LNCaP clone FGC (cell line): ENCODE measurements at regions not wholly inside any gene's neighbourhood (a gene's known extent, or its start where the extent isn't known, plus 50 kb on each side); places are given as distances from the start of the nearest gene placed in this dataset.
"Not testable (repeated sequence)": the region's sequence is repeated elsewhere in the genome, so short reads cannot be mapped to it uniquely, and the experiment has no call there.

ENCODE experiments used
- DNase-seq: peaks from one replicate; pipeline ENCODE4 v3.0.0-alpha.2; 2011; ENCODE audit warnings: low read depth
- H3K4me3 ChIP-seq: 2 replicates; pipeline ENCODE4 v1.5.1; 2011; ENCODE audit warnings: mild to moderate bottlenecking, low read depth, low read length, control low read depth
- TF ChIP-seq, protein P1 (sequence below): IDR thresholded peaks from 2 replicates; pipeline ENCODE4 v1.5.1; 2012; ENCODE audit warnings: mild to moderate bottlenecking; ENCODE audit not compliant: control insufficient read depth, insufficient read depth; ENCODE audit errors: extremely low read depth

DNA sequence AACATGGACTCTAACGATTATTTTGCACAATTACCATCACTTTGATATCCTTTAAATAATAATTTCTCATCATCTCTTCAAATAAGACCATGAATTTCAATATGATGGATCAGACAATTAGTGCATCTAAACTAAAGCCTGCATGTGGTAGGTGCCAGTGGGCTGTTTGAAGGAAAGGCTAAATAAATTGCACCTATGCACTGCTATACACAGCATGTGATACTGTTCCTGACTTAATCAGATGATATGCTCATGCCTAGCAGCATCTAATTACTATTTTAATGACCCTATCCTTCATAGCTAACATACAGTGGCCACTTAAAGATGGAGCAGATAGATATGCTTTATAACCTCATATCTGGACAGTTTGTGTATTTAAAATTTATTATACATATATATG is 731.6 kb upstream of the MANEA start:
- TF ChIP-seq, protein P1, sequence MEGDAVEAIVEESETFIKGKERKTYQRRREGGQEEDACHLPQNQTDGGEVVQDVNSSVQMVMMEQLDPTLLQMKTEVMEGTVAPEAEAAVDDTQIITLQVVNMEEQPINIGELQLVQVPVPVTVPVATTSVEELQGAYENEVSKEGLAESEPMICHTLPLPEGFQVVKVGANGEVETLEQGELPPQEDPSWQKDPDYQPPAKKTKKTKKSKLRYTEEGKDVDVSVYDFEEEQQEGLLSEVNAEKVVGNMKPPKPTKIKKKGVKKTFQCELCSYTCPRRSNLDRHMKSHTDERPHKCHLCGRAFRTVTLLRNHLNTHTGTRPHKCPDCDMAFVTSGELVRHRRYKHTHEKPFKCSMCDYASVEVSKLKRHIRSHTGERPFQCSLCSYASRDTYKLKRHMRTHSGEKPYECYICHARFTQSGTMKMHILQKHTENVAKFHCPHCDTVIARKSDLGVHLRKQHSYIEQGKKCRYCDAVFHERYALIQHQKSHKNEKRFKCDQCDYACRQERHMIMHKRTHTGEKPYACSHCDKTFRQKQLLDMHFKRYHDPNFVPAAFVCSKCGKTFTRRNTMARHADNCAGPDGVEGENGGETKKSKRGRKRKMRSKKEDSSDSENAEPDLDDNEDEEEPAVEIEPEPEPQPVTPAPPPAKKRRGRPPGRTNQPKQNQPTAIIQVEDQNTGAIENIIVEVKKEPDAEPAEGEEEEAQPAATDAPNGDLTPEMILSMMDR: no peak
- no peak for DNase-seq
- H3K4me3 ChIP-seq: no peak overlapping the region

DNA sequence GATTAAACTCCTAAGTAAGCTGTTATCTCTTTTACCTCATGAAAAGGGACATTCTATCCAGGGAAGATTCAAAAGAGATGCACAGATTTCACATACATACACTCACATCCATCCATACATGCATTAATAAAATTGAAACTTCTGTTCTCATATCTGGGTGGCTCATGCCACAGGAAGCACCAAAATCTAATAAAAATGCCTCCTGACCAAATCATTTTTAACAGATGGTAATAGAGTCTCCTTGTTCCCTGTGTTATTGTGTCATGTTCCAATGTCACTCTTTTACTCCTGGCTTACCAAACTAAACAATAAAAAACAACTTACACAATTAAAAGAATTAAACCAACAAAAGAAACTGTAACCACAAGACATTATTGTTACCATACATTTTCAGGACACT is 742.1 kb upstream of the MANEA start:
- DNase-seq: no peak
- H3K4me3 ChIP-seq: no peak overlapping the region
- TF ChIP-seq, protein P1: no peak

DNA sequence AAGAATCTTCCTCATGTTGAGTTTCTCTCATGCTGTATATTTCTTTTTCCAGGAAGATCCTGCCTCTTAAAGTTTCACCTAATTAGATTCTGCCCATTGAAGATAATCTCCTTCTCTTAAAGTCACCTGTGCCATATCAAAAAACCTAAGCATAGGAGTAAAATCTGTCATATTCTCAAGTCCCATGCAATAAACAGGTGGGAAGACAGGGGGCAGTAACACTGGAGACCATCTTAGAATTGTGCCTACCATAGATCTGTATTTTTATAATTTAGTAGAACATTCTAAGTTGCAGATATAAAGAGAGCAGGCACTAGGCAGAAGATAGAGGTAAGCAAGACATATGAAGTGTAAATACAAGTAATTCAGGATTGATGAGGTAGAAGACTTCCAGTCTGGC is 763.5 kb upstream of the MANEA start:
- TF ChIP-seq, protein P1: no peak
- no peak overlapping the region for H3K4me3 ChIP-seq
- no peak for DNase-seq

DNA sequence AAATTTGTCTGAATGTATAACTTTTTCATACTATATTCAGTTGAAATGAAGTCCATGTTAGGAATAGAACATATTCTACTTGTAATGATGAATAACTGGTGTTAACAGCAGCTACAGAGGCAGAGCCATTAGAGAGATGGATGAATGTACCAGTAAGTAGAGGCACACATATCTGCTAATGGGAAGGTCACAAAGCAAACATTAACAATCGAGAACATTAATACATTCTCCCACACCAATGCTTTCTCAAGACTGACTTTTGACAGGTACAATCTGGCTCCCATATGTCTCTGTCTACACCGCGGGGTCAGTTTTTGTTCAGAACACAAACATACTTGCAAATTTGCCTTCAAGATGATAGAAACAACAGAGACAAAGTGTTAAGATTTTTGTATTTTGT is 776.0 kb upstream of the MANEA start:
- no peak overlapping the region for H3K4me3 ChIP-seq
- no peak for DNase-seq
- TF ChIP-seq, protein P1: no peak

DNA sequence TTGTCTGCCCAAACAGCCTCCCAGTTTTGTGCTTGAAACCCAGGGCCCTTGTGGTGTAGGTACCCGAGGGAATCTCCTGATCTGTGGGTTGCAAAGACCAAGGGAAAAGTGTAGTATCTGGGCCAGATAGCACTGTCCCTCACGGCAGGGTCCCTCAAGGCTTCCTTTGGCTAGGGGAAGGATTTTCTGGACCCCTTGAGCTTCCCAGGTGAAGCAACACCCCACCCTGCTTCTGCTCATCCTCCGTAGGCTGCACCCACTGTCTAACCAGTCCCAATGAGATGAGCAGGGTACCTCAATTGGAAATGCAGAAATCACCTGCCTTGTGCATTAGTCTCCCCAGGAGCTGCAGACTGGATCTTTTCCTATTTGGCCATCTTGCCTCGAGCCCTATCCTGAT is 791.8 kb upstream of the MANEA start:
- TF ChIP-seq, protein P1: no peak
- no peak overlapping the region for H3K4me3 ChIP-seq
- DNase-seq: no peak

DNA sequence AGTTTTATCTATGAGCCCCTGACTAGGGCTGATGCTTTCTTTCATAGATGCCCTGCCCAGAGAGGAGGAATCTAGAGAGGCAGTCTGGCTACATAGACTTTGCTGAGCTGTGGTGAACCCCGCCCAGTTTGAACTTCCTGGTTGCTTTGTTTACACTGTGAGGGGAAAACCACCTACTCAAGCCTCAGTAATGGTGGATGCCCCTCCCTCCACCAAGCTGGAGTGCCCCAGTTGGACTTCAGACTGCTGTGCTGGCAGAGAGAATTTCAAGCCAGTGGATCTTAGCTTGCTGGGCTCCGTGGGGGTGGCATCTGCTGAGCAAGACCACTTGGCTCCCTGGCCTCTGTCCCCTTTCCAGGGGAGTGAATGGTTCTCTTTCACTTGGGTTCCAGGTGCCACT is 792.3 kb upstream of the MANEA start:
- DNase-seq: not testable (repeated sequence)

DNA sequence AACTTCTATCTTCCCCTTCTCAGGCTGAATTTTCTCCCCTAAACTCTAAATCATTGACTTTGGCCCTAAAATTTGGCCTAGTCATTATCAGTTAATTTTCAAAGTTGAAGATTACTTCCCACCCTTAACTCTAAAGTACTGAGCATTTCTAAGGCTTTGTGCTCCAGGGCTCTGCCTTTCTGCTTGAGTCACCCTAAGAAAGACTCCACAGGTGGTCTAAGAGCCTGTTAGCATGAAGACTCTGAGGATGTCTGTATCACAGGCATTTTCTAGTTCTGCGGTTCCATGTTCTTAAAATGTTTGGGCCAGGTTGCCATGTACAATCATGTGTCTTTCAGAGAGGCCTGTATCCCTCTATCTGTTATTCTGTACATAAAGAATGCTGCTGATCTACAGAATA is 808.1 kb upstream of the MANEA start:
- TF ChIP-seq, protein P1: no peak
- H3K4me3 ChIP-seq: no peak overlapping the region
- no peak for DNase-seq

More for the DNA sequence above, 792.3 kb upstream of the MANEA start:
- H3K4me3 ChIP-seq: not testable (repeated sequence)
